A673 (cell line): ENCODE measurements at regions not wholly inside any gene's neighbourhood (a gene's known extent, or its start where the extent isn't known, plus 50 kb on each side); places are given as distances from the start of the nearest gene placed in this dataset.

Experiments used
- CTCF ChIP-seq: fragments of 300-800, 200-600 bp; sonication (generic); conservative IDR thresholded peaks from 2 replicates; pipeline ENCODE4 v1.5.1; 2017; ENCODE audit warnings: low read depth, mild to moderate bottlenecking, antibody characterized with exemption, low read length, moderate library complexity, mixed read lengths
- EZH2 ChIP-seq: fragments of 200-600 bp; sonication (generic); IDR thresholded peaks from 2 replicates; pipeline ENCODE4 v1.6.1; 2017; ENCODE audit warnings: borderline replicate concordance, low read depth, mild to moderate bottlenecking, mixed read lengths, antibody characterized with exemption, low read length; ENCODE audit not compliant: poor library complexity, severe bottlenecking

- TF ChIP-seq CTCF = no peak
- no peak for TF ChIP-seq EZH2
Observed at GRCh38 chr19:31211088-31211487, 138.1 kb downstream of the TSHZ3 start.
